DMS153 treated with DMSO at 0.1 percent for 48 hours (cell line): ENCODE measurements at regions not wholly inside any gene's neighbourhood (a gene's known extent, or its start where the extent isn't known, plus 50 kb on each side); places are given as distances from the start of the nearest gene placed in this dataset.

Source experiments
- DNase-seq: peaks from one replicate; lab custom pipeline; 2025; ENCODE audit not compliant: unreplicated experiment; lab: John Stamatoyannopoulos, UW

DNA sequence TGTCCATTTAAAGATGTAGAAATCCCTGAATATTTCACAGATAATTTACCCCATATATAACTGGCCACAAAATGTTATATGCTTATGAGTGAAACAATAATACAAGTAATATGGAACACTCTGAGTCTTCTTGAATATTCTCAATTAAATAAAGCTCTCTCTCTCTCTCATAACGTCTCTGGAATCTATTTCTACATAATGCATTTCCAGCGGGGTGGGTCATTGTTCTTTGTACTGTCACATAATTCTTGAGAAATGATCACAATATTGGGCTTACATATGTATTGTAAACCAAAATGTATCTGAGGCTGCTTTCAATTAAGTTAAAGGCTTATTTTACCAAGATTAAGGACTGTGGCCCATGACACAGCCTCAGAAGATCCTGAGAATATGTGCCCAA lies 596.3 kb downstream of the FAT4 start:
- DNase-seq, result no peak

DNA sequence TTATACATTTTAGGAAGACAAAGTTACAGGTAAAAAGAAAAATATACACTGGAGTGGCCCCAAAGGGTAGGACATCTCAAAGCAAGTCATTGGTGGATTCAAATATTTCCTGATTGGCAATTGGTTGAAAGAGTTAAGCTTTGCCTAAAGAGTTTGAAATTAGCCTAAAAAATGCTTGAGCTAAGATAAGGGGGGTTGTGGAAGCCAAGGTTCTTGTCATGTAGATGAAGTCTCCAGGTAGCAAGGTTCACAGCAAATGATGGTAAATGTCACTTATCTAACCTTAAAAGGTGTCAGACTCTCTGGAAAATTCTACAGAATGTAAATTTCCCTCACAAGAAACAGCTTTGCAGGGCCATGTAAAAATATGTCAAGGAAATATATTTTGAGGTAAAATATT lies 596.7 kb downstream of the FAT4 start:
- no peak for DNase-seq

DNA sequence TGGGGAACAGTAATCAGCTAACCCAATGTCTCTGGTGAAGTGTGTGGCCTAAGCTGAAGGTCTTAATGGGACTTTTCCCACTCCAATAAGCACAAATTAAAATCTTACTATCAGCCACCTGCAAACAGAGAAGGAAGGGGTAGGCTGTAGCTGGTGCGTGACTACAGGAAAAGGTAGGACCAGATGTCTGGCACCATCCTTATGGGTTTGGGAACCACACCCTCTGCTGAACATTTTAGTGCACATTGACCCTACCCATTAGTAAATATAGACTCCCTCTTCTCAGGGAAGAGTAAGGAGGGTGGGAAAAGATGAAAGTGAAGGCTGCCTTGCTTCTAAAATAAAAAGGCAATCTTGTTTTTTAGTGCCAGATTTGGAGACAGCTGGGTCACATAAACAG lies 602.8 kb downstream of the FAT4 start:
- no peak for DNase-seq

DNA sequence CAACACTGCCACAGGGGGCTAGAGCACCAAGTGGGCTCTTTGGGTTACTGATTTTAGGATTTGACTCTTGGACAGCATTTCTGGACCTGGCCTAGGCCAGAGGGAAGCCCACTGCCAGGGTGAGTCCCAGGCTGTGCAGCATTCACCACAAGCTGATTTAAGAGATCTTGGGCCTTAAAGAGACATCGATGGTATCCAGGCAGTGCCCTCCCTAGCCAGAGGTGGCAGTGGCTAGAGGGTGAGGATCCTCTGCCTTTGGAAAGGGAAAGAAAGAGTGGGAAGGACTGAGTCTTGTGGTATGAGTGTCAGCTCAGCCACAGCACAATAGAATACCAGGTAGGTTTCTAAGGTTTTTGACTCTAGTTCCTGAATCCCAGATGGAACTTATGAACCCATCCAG lies 613.9 kb downstream of the FAT4 start:
- no peak for DNase-seq

- no peak for DNase-seq
These were observed 623.8 kb downstream of the FAT4 start for GRCh38 chr4:125938541-125938940.

- no peak for DNase-seq
These were observed 625.7 kb downstream of the FAT4 start for GRCh38 chr4:125940426-125940825.

- DNase-seq, result no peak
These were observed 630.2 kb downstream of the FAT4 start for GRCh38 chr4:125944966-125945365.

- no peak for DNase-seq
These were observed 633.3 kb downstream of the FAT4 start for GRCh38 chr4:125948021-125948420.

- no peak for DNase-seq
These were observed 636.6 kb downstream of the FAT4 start for GRCh38 chr4:125951261-125951887.

DNA sequence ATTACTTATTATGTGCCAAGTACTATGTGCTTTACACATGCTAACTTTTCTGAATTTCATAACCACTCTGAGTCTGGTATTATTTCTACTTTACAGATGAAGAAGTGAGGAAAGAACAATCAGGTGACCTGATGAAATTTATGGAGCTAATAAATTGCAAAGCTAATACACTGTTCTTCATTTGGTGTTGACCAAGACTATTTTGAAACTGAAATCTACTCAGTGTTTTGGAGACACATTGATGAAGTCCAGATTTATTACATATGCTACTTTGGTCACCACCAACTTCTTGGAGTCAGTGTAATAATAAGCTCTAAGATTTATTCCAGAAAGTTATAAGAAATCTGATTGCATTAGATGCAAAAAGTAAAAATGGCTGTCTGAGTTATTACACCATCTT lies 637.9 kb downstream of the FAT4 start:
- no peak for DNase-seq

DNA sequence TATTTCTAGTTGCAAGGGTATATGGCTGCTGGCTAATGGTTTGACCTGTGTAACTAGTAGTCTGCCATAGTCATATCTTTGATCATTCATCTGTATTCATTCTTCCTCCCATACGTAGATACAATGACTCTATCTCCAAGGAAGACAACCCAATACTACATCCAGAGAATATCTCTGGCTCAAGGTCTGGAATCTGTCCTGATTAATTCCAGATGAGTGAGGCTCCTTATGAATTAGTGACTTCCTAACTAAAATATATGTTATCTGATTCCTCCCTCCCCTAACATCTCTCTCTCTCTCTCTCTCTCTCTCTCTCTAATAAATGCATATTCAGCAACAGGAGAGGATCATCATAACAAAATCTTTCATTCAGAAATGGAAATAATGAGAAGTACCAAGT lies 641.5 kb downstream of the FAT4 start:
- DNase-seq, result no peak

- no peak for DNase-seq
These were observed 643.8 kb downstream of the FAT4 start for GRCh38 chr4:125958519-125958918.

- no peak for DNase-seq
These were observed 646.9 kb downstream of the FAT4 start for GRCh38 chr4:125961626-125962025.

- no peak for DNase-seq
These were observed 661.2 kb downstream of the FAT4 start for GRCh38 chr4:125975861-125976397.

DNA sequence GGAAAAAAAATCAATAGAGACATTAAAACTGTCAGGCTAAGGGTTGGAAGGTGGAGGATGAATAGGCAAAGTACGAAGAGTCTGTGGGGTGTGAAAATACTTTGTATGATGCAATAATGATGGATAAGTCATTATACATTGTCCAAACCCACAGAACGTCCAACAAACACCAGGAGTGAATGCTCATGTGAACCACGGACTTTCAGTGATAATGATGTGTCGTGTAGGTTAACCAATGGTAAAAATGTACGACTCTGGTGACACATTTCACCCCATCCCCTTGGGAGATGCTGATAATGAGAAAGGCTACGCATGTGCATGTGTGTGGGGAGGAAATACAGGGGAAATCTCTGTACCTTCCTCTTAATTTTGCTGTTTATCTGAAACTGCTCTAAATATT lies 665.2 kb downstream of the FAT4 start:
- DNase-seq, result no peak

GRCh38 chr4:125983168-125983567 lies 668.4 kb downstream of the FAT4 start:
- DNase-seq, result no peak

DNA sequence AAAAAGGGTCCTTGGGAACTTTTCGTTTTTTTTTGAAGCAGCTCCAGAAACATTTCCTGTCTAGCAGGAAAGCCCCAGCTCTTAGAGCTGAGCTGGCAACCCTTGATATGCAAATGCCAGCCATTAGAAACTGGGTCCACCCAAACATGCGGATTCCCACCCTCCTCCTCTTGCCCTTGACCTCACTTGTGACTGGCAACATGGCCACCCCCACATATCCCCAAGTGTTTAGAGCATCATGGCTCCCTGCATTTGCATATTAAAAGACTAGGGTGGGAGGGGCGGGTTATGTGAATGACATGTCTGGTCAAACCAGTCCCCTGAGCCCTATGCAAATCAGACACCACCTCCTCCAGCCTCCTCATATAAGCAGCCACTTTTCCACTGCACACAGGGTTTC lies 671.1 kb downstream of the FAT4 start:
- no peak for DNase-seq

- no peak for DNase-seq
These were observed 671.6 kb downstream of the FAT4 start for GRCh38 chr4:125986307-125986706.

- DNase-seq, result no peak
These were observed 673.7 kb downstream of the FAT4 start for GRCh38 chr4:125988464-125988863.

- DNase-seq, result no peak
These were observed 676.6 kb downstream of the FAT4 start for GRCh38 chr4:125991398-125991797.

GRCh38 chr4:125992891-125993290 lies 678.1 kb downstream of the FAT4 start:
- no peak for DNase-seq

- DNase-seq, result no peak
These were observed 679.3 kb downstream of the FAT4 start for GRCh38 chr4:125994024-125994423.

DNA sequence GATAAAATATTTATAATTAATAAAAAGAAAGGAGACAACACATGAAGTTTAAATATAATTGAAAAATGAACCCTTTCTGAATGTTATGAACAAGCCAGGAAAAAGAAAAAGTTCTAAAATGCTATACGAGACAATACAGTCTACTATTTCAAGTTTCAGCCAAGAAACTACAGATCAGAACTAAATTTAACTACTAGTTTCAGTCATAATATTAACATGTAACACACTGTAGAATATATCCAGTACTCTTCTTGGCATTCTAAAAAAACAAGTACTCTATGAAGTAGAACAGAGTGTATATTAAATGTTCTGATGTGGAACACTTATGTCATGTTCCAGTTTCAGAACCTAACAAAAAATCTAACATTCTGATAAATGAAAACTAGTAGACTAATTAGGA lies 679.7 kb downstream of the FAT4 start:
- no peak for DNase-seq
